Epithelial cell of proximal tubule (primary cell): ENCODE measurements at regions not wholly inside any gene's neighbourhood (a gene's known extent, or its start where the extent isn't known, plus 50 kb on each side); places are given as distances from the start of the nearest gene placed in this dataset.

ENCODE experiments used
- DNase-seq: peaks from one replicate; pipeline ENCODE4 v3.0.0-alpha.2; 2011; ENCODE audit warnings: low read depth
- H3K4me3 ChIP-seq: 2 replicates; pipeline ENCODE4 v1.5.1; 2011; ENCODE audit warnings: low read depth, mild to moderate bottlenecking, low read length
- CTCF ChIP-seq: conservative IDR thresholded peaks from 2 replicates; pipeline ENCODE4 v1.5.1; 2012; ENCODE audit warnings: low read depth, mild to moderate bottlenecking, low read length

GRCh38 chr21:15197696-15198095, 132.9 kb upstream of the NRIP1 start:
- DNase-seq: no peak
- TF ChIP-seq CTCF: no peak

GRCh38 chr21:15199414-15200383, 134.9 kb upstream of the NRIP1 start:
- no peak overlapping the region for H3K4me3 ChIP-seq
- no peak for TF ChIP-seq CTCF
- no peak for DNase-seq

More at GRCh38 chr21:15197696-15198095, 132.9 kb upstream of the NRIP1 start:
- no peak overlapping the region for H3K4me3 ChIP-seq

GRCh38 chr21:15203740-15204139, 138.9 kb upstream of the NRIP1 start:
- DNase-seq: no peak
- no peak for TF ChIP-seq CTCF
- H3K4me3 ChIP-seq: no peak overlapping the region

GRCh38 chr21:15204140-15204969, 139.6 kb upstream of the NRIP1 start:
- no peak overlapping the region for H3K4me3 ChIP-seq
- TF ChIP-seq CTCF: no peak
- DNase-seq: no peak

- no peak overlapping the region for H3K4me3 ChIP-seq
- DNase-seq: no peak
- no peak for TF ChIP-seq CTCF
Observed at GRCh38 chr21:15204970-15205286, 140.1 kb upstream of the NRIP1 start.

GRCh38 chr21:15206514-15206913, 141.7 kb upstream of the NRIP1 start:
- DNase-seq: no peak
- no peak overlapping the region for H3K4me3 ChIP-seq
- TF ChIP-seq CTCF: no peak
